G401 (cell line): ENCODE measurements at regions not wholly inside any gene's neighbourhood (a gene's known extent, or its start where the extent isn't known, plus 50 kb on each side); places are given as distances from the start of the nearest gene placed in this dataset.
"Not testable (repeated sequence)": the region's sequence is repeated elsewhere in the genome, so short reads cannot be mapped to it uniquely, and the experiment has no call there.

ENCODE experiments used
- DNase-seq: peaks from one replicate; pipeline ENCODE4 v3.0.0-alpha.2; 2015; ENCODE audit warnings: low spot score
- in situ Hi-C: cut with HindIII; loops from 2 replicates; pipeline ENCODE4 v1.10.0; 2016; ENCODE audit warnings: low sequenced_read_pairs, mixed read lengths

GRCh38 chr9:74173284-74173683 is 323.9 kb upstream of the RORB start:
- in situ Hi-C loops: no loop called here

GRCh38 chr9:74197771-74198170 is 299.4 kb upstream of the RORB start:
- in situ Hi-C loops, DNase-seq: not testable (repeated sequence)

More at GRCh38 chr9:74173284-74173683, 323.9 kb upstream of the RORB start:
- no peak for DNase-seq

DNA sequence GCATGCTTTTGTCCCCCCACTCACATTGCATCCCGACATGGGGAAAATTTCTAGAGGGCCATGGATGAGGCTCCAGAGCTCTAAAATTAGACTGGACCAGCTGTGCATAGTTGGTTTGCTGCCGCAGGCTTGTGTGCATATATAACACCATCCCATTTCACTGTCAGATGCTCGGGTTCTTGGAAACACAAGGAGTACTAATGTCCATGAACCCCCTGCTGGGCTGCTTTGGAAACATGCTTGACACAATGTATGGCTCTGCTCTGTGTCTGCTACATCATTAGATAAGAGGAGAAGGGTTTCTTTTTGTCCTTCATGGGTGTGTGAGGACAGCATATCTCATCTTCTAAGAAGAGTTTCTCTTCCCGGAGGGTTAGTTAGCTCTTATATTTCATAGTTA is 292.1 kb upstream of the RORB start:
- DNase-seq: no peak
- in situ Hi-C loops: no loop called here

GRCh38 chr9:74218385-74219063 is 278.6 kb upstream of the RORB start:
- no peak for DNase-seq
- in situ Hi-C loops: no loop called here

- DNase-seq: no peak
- in situ Hi-C loops: no loop called here
These were observed 276.8 kb upstream of the RORB start for GRCh38 chr9:74220327-74220726.

DNA sequence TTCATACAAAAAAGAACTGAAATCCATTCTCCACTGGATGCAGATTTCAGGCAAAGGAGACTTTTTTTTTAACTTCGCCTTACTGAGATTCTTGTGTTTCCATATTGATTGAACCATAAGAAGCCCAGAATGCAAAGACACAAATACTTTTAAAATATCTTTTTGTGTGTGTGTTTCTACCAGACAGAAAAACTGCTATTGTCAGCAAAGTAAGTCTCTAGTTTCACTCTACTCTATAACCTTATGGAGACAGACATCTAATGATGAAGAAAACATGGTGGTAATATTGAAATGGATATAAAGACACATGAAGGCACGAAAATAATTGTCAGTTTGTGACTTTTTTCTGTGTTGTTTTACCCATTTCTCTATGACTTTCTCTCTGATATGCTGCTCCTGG is 260.3 kb upstream of the RORB start:
- DNase-seq: no peak
- in situ Hi-C loops: no loop called here

DNA sequence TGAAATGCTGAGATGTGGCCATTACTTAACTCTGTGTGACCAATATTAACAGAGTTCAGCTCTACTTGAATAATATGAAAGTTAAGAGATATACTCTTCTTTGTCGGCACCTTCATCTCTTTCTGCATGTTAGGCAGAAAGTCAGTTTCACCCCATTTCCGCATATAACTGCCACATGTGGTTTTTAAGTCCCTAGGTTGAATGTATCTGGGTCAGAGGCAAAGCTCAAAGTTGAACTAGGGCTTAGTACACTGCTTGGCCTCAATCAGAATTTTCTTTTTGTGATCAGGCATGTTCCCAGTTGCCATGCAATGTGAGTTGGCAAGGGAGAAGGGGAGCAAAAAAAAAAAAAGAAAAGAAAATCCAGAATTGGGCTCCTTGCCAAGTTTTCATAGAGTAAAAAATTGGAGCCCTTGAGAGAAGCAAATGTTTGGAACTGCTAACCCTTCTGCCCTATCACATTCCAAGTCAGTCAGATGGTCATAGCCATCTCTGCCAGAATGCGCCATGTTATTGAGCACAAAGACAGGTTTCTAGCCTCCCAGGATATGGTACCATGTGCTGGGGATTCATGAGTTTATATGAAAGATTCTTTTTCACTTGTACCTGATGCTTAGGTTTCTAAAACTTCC is 251.2 kb upstream of the RORB start:
- in situ Hi-C loops: no loop called here
- DNase-seq: no peak

DNA sequence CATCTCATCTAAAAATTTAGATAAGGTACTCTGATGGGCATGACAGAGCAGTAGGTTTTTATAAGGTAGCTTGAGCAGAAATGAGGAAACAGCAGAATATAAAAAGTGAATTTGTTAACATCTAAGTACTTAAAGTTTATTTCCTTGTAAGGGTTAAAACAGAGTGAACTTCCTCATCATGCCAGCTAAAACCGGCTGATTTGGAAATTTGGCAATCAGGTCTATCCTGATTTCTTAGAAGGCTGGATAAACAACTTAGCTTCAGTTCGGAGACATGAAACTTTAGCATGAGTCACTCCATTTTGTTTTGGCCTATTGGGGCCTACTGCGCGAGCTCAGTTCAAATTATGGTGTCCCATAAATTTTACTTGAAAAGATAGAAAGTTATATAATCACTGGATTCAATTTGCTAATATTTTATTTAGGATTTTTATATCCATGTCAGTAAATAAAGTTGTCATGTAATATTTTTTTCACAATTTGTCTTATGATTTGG is 241.6 kb upstream of the RORB start:
- DNase-seq: no peak
- in situ Hi-C loops: no loop called here

DNA sequence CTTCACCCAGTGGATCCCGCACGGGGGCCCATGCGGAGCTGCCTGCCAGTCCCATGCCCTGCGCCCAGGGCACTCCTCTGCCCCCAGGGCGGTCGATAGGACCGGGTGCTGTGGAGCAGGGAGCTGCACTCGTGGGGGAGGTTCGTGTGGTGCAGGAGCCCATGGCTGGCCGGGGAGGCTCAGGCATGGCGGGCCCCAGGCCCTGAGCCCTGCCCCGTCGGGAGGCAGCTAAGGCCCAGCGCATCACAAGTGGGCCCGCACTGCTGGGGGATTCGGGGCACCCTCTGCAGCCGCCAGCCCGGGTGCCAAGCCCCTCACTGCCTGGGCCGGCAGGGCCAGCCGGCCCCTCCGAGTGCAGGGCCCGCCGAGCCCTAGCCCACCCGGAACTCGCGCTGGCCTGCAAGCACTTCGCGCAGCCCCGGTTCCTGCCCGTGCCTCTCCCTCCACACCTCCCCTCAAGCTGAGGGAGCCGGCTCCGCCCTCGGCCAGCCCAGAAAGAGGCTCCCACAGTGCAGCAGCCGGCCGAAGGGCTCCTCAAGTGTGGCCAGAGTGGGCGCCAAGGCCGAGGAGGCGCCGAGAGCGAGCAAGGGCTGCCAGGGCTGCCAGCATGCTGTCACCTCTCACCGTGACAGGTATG is 221.1 kb upstream of the RORB start:
- no peak for DNase-seq
- in situ Hi-C loops: no loop called here

GRCh38 chr9:74277532-74277931 is 219.6 kb upstream of the RORB start:
- DNase-seq: no peak
- in situ Hi-C loops: no loop called here

DNA sequence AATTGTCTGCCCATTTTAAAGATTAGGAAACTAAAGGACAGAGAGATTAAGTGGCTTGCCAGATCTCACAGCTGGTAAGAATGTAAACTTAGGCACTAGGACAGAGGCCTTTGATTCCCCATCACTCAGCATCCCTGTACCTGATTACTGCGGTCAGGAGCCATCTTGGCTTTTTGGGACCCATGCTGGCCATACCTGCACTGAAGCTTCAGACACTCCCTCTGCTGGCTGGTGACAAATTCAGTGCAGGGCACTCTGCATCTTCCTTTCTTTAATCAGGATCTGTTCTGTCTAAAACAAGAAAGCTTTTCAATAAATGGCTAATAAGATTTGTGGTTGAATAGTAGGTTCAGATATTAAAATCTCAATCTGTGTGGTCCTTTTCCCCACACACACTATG is 215.5 kb upstream of the RORB start:
- in situ Hi-C loops: no loop called here
- no peak for DNase-seq

DNA sequence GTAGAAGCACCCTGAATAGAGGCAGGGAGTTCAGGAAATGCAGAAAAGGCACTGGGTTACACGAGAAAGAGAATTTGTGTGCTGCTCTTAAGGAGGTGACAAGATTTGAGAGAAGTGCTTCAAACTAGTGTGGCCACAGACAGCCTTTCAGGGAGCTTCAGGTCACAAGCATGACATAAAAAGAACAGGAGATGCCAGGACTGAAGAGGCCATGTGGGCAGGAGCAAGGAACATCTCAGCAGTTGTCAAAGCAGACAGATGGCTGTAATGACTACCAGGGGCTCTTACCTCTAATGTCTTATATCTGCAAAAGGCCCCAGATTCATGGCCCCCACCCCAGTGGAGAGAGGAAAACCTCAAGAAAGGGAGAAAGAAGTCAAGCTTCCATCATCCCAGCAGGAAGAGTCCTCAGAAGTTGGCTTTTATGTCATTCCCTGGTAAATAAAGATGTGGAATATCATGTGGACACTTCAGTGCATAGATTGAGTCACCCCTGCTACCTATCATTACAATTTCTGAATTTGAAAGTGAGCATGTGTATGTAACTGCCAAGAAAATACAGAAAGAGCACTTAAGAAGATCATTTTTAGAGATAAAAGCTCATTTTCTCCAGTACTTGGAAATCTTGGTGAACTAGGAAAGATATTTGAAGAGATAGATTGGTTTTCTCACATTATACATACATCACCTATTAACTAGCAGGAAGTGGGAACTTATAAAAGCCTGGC is 214.4 kb upstream of the RORB start:
- no peak for DNase-seq
- in situ Hi-C loops: no loop called here

- in situ Hi-C loops: no loop called here
- no peak for DNase-seq
These were observed 212.3 kb upstream of the RORB start for GRCh38 chr9:74284581-74285450.

- in situ Hi-C loops: no loop called here
These were observed 203.7 kb upstream of the RORB start for GRCh38 chr9:74293479-74293878.

DNA sequence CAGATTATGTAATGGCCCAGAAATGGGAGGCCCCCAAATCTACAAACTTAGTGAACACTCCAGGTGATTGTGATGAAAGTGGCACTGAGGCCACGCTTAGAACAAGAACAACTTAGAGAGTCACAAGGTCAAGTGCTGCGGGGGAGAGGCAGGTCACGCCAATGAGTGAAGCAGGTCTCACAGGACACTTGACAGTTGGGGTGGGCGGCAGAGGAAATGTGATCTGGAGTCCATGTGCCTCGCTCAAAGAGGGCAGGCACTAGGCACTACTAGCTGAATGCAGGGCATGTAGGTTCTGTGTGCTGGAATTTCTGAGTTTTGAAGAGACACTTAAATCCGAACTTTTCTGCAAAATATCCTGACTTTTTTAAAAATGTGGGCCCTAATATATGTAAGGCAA is 193.2 kb upstream of the RORB start:
- no peak for DNase-seq
- in situ Hi-C loops: no loop called here

More at GRCh38 chr9:74293479-74293878, 203.7 kb upstream of the RORB start:
- DNase-seq: no peak

DNA sequence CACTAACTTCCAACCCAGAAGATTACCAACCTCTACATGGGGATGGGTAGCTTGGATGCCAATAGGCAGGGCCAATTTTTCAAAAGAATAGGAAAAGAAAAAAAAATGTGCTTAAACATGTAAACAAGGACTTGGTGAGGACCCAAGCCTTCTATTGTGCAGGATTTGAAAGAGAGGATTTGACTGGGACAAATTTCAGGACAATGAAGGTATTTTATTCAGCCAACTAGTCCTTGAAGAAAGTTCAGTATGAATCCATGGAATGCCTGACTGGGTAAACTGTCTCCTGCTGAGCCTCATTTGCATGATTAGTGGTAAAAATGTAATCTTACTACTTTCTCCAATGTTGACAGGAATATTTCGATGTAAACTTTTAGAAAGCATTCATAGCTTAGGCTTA is 192.5 kb upstream of the RORB start:
- no peak for DNase-seq
- in situ Hi-C loops: no loop called here

DNA sequence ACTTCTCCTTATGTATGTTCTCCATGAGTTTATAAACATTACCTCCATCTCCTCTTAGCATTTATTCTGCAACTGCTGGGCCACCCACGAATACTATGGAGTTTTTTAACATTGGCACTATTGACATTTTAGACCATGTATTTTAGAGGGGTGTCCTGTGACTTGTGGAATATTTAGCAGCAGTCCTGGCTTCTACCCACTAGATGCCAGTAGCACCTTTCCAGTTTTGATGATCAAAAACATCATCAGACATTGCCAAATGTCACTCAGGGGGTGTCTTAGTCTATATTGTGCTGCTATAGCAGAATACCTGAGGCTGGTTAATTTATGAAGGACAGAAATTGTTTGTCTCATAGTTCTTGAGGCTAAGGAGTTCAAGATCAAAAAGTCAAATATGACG is 187.5 kb upstream of the RORB start:
- in situ Hi-C loops: no loop called here
- no peak for DNase-seq

- no peak for DNase-seq
- in situ Hi-C loops: no loop called here
These were observed 179.9 kb upstream of the RORB start for GRCh38 chr9:74317235-74317634.

DNA sequence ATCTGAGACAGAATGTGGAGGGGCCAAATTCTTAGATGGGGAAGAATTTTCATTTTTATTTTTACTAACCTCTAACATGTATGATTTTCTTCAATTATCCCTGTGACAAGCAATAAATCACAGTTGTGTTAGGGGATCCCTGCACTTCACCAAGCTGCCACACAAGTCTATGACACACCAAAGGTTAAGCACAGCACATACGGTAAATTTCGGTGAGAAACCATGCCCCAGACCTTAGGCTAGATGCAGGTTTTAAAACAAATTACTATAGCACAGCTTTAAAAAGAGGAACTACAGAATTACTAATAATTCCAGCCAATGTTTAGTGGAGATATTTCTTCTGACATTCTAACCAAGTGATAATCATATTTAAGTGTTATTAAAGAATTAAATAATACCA is 175.7 kb upstream of the RORB start:
- in situ Hi-C loops: no loop called here
- no peak for DNase-seq
